ACHN (cell line): ENCODE measurements at regions not wholly inside any gene's neighbourhood (a gene's known extent, or its start where the extent isn't known, plus 50 kb on each side); places are given as distances from the start of the nearest gene placed in this dataset.

ENCODE experiments used
- DNase-seq: peaks from one replicate; pipeline ENCODE4 v3.0.0-alpha.2; 2015
- in situ Hi-C: cut with HindIII; loops from 2 replicates; pipeline ENCODE4 v1.10.0; 2017; ENCODE audit warnings: low sequenced_read_pairs, low pct_ligation_motif_present, low pct_unique_long_range_greater_than_20kb

DNA sequence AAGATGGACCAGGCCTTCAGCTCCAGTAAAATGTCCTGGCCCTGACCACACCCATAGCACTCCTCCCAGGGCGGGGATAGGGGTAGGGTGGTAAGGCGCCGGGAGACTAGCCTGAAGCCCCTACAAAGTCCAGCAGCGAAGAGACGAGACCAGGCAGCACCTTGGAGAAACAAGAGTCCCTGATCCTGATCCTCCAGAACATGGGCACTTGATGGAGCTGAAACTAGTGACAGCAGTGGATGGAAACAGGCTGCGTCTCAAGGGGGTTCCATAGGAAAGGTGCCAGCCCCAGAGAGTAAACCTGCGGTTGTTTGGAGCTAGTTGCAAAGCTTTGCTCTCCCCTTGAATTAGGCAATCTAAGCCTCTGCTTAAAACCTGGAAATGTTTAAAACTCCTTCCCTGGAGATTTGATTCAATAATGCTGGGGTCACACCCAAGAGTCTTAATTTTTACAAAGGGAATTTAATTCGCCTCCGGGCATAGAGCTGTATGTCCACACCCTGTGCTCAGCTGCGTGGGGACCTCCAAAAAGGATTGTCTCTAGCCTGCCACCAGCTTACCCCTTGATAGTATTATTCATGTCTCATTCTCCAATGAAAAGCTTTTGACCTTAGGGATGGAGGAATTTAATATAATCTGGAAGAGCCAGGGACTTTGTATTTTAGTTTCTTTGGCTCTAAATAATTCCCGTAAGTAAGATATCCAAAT lies 258.6 kb downstream of the PMP22 start:
- no peak for DNase-seq
- in situ Hi-C loops = no loop called here

- no peak for DNase-seq
- in situ Hi-C loops = no loop called here
These were observed 264.5 kb downstream of the PMP22 start for GRCh38 chr17:15000661-15001060.

- in situ Hi-C loops = no loop called here
- no peak for DNase-seq
These were observed 267.8 kb downstream of the PMP22 start for GRCh38 chr17:14997290-14997689.

- DNase-seq = no peak
- in situ Hi-C loops = no loop called here
These were observed 279.0 kb downstream of the PMP22 start for GRCh38 chr17:14986127-14986526.

- in situ Hi-C loops = no loop called here
- DNase-seq = no peak
These were observed 292.3 kb downstream of the PMP22 start for GRCh38 chr17:14972844-14973243.

- DNase-seq = no peak
- in situ Hi-C loops = no loop called here
These were observed 294.1 kb downstream of the PMP22 start for GRCh38 chr17:14971054-14971453.

GRCh38 chr17:14959106-14959648 lies 305.9 kb downstream of the PMP22 start:
- DNase-seq = no peak
- in situ Hi-C loops = no loop called here

- in situ Hi-C loops = no loop called here
- DNase-seq = no peak
These were observed 311.7 kb downstream of the PMP22 start for GRCh38 chr17:14953405-14953804.

DNA sequence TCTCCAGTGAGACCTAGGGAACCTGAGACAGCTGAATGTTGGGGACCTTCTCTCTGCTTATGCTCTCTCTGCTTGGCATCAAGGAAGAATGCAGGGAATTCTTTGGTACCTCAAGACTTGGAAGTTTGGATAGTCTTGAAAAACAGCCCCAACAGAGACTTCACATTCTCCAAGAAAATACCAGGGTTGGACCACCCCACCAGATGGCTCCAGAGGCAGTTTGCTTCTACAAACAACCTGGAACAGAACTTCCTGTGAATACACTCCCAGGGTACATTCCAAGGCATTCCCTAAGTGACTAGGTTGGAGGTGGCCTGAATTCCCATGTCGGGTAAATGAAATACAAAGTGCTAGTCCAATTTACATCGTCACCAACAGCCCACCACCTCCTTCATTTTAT lies 314.4 kb downstream of the PMP22 start:
- in situ Hi-C loops = no loop called here
- DNase-seq = no peak

DNA sequence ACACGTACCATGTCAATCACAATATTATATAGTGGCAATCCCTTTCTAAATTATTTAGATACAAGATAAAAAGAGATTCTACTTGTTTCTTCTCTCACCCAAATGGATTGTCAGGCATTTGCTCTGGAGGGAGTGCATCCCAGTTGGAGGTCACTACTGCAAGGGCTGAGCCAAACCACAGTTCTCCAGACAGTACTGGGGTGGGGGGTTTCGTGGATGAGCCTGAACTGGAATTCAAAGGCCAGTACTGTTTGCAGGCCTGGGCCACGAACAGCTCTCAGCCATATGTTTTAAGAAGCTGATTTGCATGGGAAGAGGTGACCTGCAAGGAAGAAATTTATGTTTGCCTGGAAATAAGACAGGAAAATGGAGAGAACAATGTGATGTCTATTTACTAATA lies 314.9 kb downstream of the PMP22 start:
- DNase-seq = no peak
- in situ Hi-C loops = no loop called here

GRCh38 chr17:14947671-14948070 lies 317.5 kb downstream of the PMP22 start:
- DNase-seq = no peak
- in situ Hi-C loops = no loop called here

DNA sequence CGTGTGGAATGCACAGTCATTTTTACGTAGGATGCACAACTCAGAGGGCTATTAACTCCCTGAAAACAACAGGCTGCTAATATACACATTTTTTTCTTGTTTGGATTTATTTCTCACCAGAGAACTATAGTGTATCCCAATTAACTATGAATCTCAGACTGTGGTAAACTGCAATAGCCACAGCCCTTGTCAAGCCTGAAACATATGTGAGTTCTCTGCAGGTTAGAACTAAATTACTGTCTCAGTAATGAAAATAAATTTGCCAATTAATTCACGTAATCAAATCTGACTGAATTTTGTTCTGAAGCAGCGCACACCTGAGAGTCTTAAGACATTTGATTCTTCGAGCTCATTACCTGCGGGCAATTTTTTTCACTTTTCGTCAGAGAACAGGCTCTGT lies 318.6 kb downstream of the PMP22 start:
- no peak for DNase-seq
- in situ Hi-C loops = no loop called here

GRCh38 chr17:14942526-14943190 lies 322.5 kb downstream of the PMP22 start:
- DNase-seq = no peak
- in situ Hi-C loops = no loop called here

DNA sequence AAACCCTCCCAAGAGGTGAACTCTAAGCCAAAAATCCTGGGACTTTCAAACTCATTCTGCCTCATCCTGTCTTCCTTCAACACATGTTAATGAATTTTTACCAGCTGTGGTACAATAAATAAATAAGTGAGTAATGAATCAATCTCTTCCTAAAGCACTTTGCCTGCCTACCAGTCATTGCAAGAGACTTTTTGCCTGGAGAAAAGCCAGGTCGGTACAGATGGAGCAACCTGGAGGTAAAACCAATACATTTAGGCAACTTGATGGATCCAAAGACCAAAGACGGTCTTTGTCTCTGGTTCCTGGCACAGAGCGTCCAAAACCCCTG lies 324.2 kb downstream of the PMP22 start:
- no peak for DNase-seq
- in situ Hi-C loops = no loop called here

DNA sequence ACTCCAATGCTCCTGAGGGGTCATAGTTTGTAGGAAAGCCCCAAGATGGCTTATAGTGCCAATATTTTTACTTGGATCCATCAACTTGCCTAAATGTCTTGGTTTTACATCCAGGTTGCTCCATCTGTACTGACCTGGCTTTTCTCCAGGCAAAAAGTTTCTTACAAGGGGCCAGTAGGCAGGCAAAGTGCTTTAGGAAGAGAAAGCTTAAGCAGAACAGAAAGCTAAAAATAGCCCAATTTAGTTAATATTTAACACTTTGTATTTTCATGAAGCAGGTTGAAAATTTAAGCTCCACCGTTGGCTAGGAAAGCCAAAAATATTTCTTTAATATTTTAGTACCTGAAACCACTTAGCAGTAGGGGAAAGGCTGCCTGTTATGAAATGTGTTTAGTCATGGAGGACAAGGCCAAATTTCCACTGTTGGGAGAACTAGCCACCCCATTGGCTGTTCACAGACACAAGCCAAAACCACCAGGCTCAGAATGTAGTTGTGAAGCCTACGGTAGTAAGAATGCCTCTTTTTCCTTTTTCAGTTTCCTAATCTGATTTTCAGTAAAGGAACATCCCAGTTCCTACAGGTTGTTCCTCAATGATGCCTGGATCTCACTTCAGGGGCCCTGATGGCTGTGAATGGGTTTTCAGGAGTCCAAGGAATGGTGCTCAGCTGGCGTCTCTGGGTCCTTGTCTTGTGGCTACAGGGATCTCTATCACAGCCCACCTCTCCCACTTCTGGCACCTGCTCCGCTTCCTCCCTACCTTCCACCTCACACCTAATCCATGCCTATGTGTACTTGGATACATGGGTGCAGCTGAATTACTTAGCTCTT lies 324.8 kb downstream of the PMP22 start:
- DNase-seq = no peak
- in situ Hi-C loops = no loop called here

GRCh38 chr17:14935845-14936485 lies 329.2 kb downstream of the PMP22 start:
- in situ Hi-C loops = no loop called here

GRCh38 chr17:14935139-14935841 lies 329.8 kb downstream of the PMP22 start:
- in situ Hi-C loops = no loop called here
- no peak for DNase-seq

More at GRCh38 chr17:14935845-14936485, 329.2 kb downstream of the PMP22 start:
- DNase-seq = no peak

GRCh38 chr17:14933676-14934075 lies 331.4 kb downstream of the PMP22 start:
- DNase-seq = no peak
- in situ Hi-C loops = no loop called here
